GM23338 (cell line): ENCODE measurements at regions not wholly inside any gene's neighbourhood (a gene's known extent, or its start where the extent isn't known, plus 50 kb on each side); places are given as distances from the start of the nearest gene placed in this dataset.

Source experiments
- ATAC-seq: fragments of 200-7000 bp; cut with Tn5 transposase; 3 replicates; pipeline ENCODE4 v1.9.1; 2020
- DNase-seq: peaks from one replicate; pipeline ENCODE4 v3.0.0-alpha.2; 2015; ENCODE audit warnings: low spot score
- H2AFZ ChIP-seq: fragments of 200-600 bp; sonication (generic); 2 replicates; pipeline ENCODE4 v1.8.0; 2016; ENCODE audit warnings: antibody characterized with exemption, mild to moderate bottlenecking, moderate library complexity
- H3F3A ChIP-seq: fragments of 200-600 bp; sonication (generic); replicated peaks from 2 replicates; pipeline ENCODE4 v1.8.0; 2017; ENCODE audit warnings: antibody characterized with exemption, mixed run types, low read depth
- H3K27ac ChIP-seq: fragments of 200-600 bp; sonication (generic); 2 replicates; pipeline ENCODE4 v1.6.1; 2016; ENCODE audit warnings: low read depth
- H3K27me3 ChIP-seq: fragments of 200-600 bp; sonication (generic); 2 replicates; pipeline ENCODE4 v1.8.0; 2016; ENCODE audit warnings: mild to moderate bottlenecking, mixed run types, moderate library complexity; ENCODE audit not compliant: insufficient read depth
- H3K36me3 ChIP-seq: fragments of 200-600 bp; sonication (generic); 2 replicates; pipeline ENCODE4 v1.8.0; 2016; ENCODE audit warnings: mild to moderate bottlenecking; ENCODE audit not compliant: insufficient read depth
- H3K4me1 ChIP-seq: fragments of 200-600 bp; sonication (generic); 2 replicates; pipeline ENCODE4 v1.8.0; 2016; ENCODE audit warnings: mild to moderate bottlenecking, moderate library complexity; ENCODE audit not compliant: insufficient read depth
- H3K4me2 ChIP-seq: fragments of 200-600 bp; sonication (generic); 2 replicates; pipeline ENCODE4 v1.7.1; 2017; ENCODE audit warnings: mixed run types
- H3K4me3 ChIP-seq: fragments of 200-600 bp; sonication (generic); 2 replicates; pipeline ENCODE4 v1.6.1; 2016; ENCODE audit warnings: mixed run types
- H3K79me2 ChIP-seq: fragments of 200-600 bp; sonication (generic); replicated peaks from 2 replicates; pipeline ENCODE4 v1.8.0; 2017; ENCODE audit warnings: mild to moderate bottlenecking; ENCODE audit not compliant: insufficient read depth
- H3K9me2 ChIP-seq: fragments of 200-600 bp; sonication (generic); 2 replicates; pipeline ENCODE4 v1.8.0; 2017; ENCODE audit not compliant: insufficient read depth
- H4K20me1 ChIP-seq: fragments of 200-600 bp; sonication (generic); replicated peaks from 2 replicates; pipeline ENCODE4 v1.8.0; 2017; ENCODE audit warnings: mild to moderate bottlenecking; ENCODE audit not compliant: insufficient read depth
- H3K27ac Mint-ChIP-seq: 2 replicates; pipeline ENCODE4 v1.8.0; 2020; ENCODE audit warnings: inconsistent platforms, mild to moderate bottlenecking, moderate library complexity, mixed read lengths
- H3K27me3 Mint-ChIP-seq: 3 replicates; pipeline ENCODE4 v1.8.0; 2022; ENCODE audit warnings: low read depth, mild to moderate bottlenecking, moderate library complexity, mixed read lengths, inconsistent platforms; ENCODE audit not compliant: insufficient read depth, poor library complexity
- H3K36me3 Mint-ChIP-seq: 3 replicates; pipeline ENCODE4 v1.8.0; 2021; ENCODE audit warnings: low read depth, mild to moderate bottlenecking, inconsistent platforms, moderate library complexity, mixed read lengths
- H3K4me1 Mint-ChIP-seq: 3 replicates; pipeline ENCODE4 v1.8.0; 2020; ENCODE audit warnings: mild to moderate bottlenecking, inconsistent platforms, mixed read lengths
- H3K4me3 Mint-ChIP-seq: 3 replicates; pipeline ENCODE4 v1.8.0; 2021; ENCODE audit warnings: moderate library complexity, mild to moderate bottlenecking, inconsistent platforms, mixed read lengths
- H3K9me3 Mint-ChIP-seq: 3 replicates; pipeline ENCODE4 v1.8.0; 2020; ENCODE audit warnings: moderate library complexity, mild to moderate bottlenecking, inconsistent platforms, mixed read lengths
- CREB1 ChIP-seq: fragments of 250-450 bp; sonication (Bioruptor Pico); IDR thresholded peaks from 2 replicates; pipeline ENCODE4 v1.5.0; 2020; ENCODE audit warnings: low read depth, mild to moderate bottlenecking, moderate library complexity
- EZH2 ChIP-seq: fragments of 200-600 bp; sonication (generic); IDR thresholded peaks from one replicate; pipeline ENCODE4 v1.8.0; 2017; ENCODE audit warnings: antibody characterized with exemption, mild to moderate bottlenecking, low read depth; ENCODE audit not compliant: unreplicated experiment
- EZH2phosphoT487 ChIP-seq: fragments of 200-600 bp; sonication (generic); IDR thresholded peaks from one replicate; pipeline ENCODE4 v1.8.1; 2018; ENCODE audit warnings: antibody characterized with exemption; ENCODE audit not compliant: unreplicated experiment
- JUNB ChIP-seq: IDR thresholded peaks from one replicate; pipeline ENCODE4 v1.6.1; 2016; ENCODE audit warnings: antibody characterized with exemption; ENCODE audit not compliant: unreplicated experiment
- NANOG ChIP-seq: IDR thresholded peaks from 2 replicates; pipeline ENCODE4 v1.6.1; 2016; ENCODE audit warnings: antibody characterized with exemption, borderline replicate concordance
- POLR2AphosphoS5 ChIP-seq: IDR thresholded peaks from 2 replicates; pipeline ENCODE4 v1.6.1; 2016; ENCODE audit warnings: antibody characterized with exemption, low read depth
- STAT1 ChIP-seq: IDR thresholded peaks from one replicate; pipeline ENCODE4 v1.6.1; 2016; ENCODE audit warnings: antibody characterized with exemption; ENCODE audit not compliant: unreplicated experiment
- ZNF114 ChIP-seq: fragments of 250-450 bp; sonication (Bioruptor Pico); IDR thresholded peaks from 2 replicates; pipeline ENCODE4 v1.5.0; 2020; ENCODE audit warnings: mild to moderate bottlenecking, moderate library complexity
- ZNF331 ChIP-seq: fragments of 250-450 bp; sonication (Bioruptor Pico); IDR thresholded peaks from 2 replicates; pipeline ENCODE4 v1.5.0; 2020; ENCODE audit warnings: low read depth, mild to moderate bottlenecking, moderate library complexity
- TF ChIP-seq, protein P1 (sequence below): IDR thresholded peaks from one replicate; pipeline ENCODE4 v1.6.1; 2018; ENCODE audit warnings: antibody characterized with exemption; ENCODE audit not compliant: unreplicated experiment
- TF ChIP-seq, protein P2 (sequence below): IDR thresholded peaks from 2 replicates; pipeline ENCODE4 v1.6.1; 2016; ENCODE audit warnings: antibody characterized with exemption
- TF ChIP-seq, protein P3 (sequence below), 2 experiments: fragments of 200-600 bp in 1 of 2; sonication (generic) in 1 of 2; conservative IDR thresholded peaks; 2 replicates each; pipeline versions ENCODE4 v1.5.1 to v1.6.1; 2016 to 2017; ENCODE audit warnings: antibody characterized with exemption in 2 of 2, low read depth in 2 of 2, mild to moderate bottlenecking in 2 of 2, moderate library complexity in 1 of 2

DNA sequence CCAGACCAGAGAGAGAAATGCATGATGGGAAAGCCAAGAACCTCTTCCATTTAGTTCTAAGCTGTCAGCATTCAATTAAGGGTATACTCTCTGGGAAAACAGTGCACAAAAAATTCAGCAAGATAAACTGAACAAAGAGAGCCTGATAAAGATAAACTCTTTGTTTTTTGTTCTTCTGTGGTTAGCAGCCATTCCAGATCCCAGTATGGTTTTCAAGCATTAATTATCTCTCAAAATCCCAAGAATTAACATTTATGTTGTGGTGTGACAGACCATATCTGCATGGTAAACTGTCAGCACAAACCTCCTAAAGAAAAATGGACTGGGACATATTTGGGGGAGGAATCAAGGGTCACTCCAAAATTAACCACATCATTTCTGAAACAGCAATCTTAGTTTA, 124.0 kb upstream of the LRRN1 start:
- TF ChIP-seq, protein P1, sequence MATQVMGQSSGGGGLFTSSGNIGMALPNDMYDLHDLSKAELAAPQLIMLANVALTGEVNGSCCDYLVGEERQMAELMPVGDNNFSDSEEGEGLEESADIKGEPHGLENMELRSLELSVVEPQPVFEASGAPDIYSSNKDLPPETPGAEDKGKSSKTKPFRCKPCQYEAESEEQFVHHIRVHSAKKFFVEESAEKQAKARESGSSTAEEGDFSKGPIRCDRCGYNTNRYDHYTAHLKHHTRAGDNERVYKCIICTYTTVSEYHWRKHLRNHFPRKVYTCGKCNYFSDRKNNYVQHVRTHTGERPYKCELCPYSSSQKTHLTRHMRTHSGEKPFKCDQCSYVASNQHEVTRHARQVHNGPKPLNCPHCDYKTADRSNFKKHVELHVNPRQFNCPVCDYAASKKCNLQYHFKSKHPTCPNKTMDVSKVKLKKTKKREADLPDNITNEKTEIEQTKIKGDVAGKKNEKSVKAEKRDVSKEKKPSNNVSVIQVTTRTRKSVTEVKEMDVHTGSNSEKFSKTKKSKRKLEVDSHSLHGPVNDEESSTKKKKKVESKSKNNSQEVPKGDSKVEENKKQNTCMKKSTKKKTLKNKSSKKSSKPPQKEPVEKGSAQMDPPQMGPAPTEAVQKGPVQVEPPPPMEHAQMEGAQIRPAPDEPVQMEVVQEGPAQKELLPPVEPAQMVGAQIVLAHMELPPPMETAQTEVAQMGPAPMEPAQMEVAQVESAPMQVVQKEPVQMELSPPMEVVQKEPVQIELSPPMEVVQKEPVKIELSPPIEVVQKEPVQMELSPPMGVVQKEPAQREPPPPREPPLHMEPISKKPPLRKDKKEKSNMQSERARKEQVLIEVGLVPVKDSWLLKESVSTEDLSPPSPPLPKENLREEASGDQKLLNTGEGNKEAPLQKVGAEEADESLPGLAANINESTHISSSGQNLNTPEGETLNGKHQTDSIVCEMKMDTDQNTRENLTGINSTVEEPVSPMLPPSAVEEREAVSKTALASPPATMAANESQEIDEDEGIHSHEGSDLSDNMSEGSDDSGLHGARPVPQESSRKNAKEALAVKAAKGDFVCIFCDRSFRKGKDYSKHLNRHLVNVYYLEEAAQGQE = no peak
- TF ChIP-seq POLR2AphosphoS5 = no peak
- TF ChIP-seq EZH2phosphoT487 = no peak
- TF ChIP-seq, protein P2, sequence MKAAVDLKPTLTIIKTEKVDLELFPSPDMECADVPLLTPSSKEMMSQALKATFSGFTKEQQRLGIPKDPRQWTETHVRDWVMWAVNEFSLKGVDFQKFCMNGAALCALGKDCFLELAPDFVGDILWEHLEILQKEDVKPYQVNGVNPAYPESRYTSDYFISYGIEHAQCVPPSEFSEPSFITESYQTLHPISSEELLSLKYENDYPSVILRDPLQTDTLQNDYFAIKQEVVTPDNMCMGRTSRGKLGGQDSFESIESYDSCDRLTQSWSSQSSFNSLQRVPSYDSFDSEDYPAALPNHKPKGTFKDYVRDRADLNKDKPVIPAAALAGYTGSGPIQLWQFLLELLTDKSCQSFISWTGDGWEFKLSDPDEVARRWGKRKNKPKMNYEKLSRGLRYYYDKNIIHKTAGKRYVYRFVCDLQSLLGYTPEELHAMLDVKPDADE = no peak
- no peak for TF ChIP-seq NANOG
- no peak for TF ChIP-seq ZNF114 (CRISPR knock-in tag)
- TF ChIP-seq JUNB = no peak
- no peak for DNase-seq
- no peak overlapping the region for H3K4me3 Mint-ChIP-seq

DNA sequence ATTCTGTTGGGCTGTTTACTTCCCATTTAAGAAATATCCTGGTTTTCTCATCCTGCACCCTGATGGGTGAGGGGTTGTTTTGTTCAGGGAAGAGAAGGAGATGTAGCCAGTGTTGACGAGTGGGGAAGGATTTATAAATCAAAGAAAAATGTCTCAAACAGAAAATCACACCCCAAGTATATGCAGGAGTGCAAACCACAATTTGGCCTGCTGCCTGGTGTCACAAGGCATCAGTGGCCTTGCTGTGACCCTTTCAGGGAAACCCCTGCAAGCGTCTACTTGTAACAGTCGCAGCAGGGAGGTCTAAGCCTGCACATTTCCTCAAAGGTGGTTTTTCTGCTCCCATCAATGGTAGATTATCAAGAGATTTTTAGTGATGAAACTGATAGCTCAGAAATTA, 132.6 kb upstream of the LRRN1 start:
- no peak overlapping the region for H3K27ac Mint-ChIP-seq
- H3K9me3 Mint-ChIP-seq = peaks cover 87% of the 10 kb centered on the region
- Histone ChIP-seq H3K79me2 (no peaks in the 10 kb centered on the region), H3K27me3 (no peaks in the 10 kb centered on the region), H3F3A (no peaks in the 10 kb centered on the region), H3K4me3 (no peak overlapping the region), H2AFZ (no peak overlapping the region), H4K20me1 (no peaks in the 10 kb centered on the region), H3K27ac (no peak overlapping the region), H3K4me1 (peaks cover 7% of the 10 kb centered on the region), H3K9me2 (no peaks in the 10 kb centered on the region), H3K4me2 (no peak overlapping the region), H3K36me3 (peaks cover 3% of the 10 kb centered on the region; the same call in 1 of the 2 replicates)
- ATAC-seq (no peak), DNase-seq (no peak)
- H3K4me1 Mint-ChIP-seq = peaks cover 3% of the 10 kb centered on the region; the same call in 1 of the 3 replicates
- no peak overlapping the region for H3K4me3 Mint-ChIP-seq
- H3K36me3 Mint-ChIP-seq = peaks cover 10% of the 10 kb centered on the region
- no peaks in the 10 kb centered on the region for H3K27me3 Mint-ChIP-seq
- no peak for TF ChIP-seq STAT1
- TF ChIP-seq ZNF331 = no peak
- no peak for TF ChIP-seq EZH2phosphoT487
- no peak for TF ChIP-seq JUNB
- TF ChIP-seq, protein P1 = no peak
- no peak for TF ChIP-seq CREB1 (CRISPR knock-in tag)
- no peak for TF ChIP-seq NANOG
- TF ChIP-seq, protein P3, sequence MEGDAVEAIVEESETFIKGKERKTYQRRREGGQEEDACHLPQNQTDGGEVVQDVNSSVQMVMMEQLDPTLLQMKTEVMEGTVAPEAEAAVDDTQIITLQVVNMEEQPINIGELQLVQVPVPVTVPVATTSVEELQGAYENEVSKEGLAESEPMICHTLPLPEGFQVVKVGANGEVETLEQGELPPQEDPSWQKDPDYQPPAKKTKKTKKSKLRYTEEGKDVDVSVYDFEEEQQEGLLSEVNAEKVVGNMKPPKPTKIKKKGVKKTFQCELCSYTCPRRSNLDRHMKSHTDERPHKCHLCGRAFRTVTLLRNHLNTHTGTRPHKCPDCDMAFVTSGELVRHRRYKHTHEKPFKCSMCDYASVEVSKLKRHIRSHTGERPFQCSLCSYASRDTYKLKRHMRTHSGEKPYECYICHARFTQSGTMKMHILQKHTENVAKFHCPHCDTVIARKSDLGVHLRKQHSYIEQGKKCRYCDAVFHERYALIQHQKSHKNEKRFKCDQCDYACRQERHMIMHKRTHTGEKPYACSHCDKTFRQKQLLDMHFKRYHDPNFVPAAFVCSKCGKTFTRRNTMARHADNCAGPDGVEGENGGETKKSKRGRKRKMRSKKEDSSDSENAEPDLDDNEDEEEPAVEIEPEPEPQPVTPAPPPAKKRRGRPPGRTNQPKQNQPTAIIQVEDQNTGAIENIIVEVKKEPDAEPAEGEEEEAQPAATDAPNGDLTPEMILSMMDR (conservative IDR thresholded peaks at IDR 0.05; ENCODE audit: low read depth in 2 of 2) = no peak
- TF ChIP-seq EZH2 = no peak

More for the DNA sequence above, 124.0 kb upstream of the LRRN1 start:
- no peak overlapping the region for H3K4me2 ChIP-seq
- no peaks in the 10 kb centered on the region for H3F3A ChIP-seq
- Mint-ChIP-seq H3K9me3 (peaks cover 57% of the 10 kb centered on the region), H3K36me3 (no peaks in the 10 kb centered on the region; the same call in 1 of the 3 replicates), H3K27me3 (no peaks in the 10 kb centered on the region), H3K4me1 (no peaks in the 10 kb centered on the region), H3K27ac (no peak overlapping the region)
- H3K4me1 ChIP-seq = no peaks in the 10 kb centered on the region
- H3K36me3 ChIP-seq = no peaks in the 10 kb centered on the region
- H3K4me3 ChIP-seq = no peak overlapping the region
- H3K27ac ChIP-seq = no peak overlapping the region
- no peaks in the 10 kb centered on the region for H3K9me2 ChIP-seq
- no peaks in the 10 kb centered on the region for H3K79me2 ChIP-seq
- H2AFZ ChIP-seq = no peak overlapping the region
- ATAC-seq = no peak
- H3K27me3 ChIP-seq = no peaks in the 10 kb centered on the region
- H4K20me1 ChIP-seq = no peaks in the 10 kb centered on the region
